GM23338 (cell line): ENCODE measurements at regions not wholly inside any gene's neighbourhood (a gene's known extent, or its start where the extent isn't known, plus 50 kb on each side); places are given as distances from the start of the nearest gene placed in this dataset.

ENCODE experiments used
- ATAC-seq: fragments of 200-7000 bp; cut with Tn5 transposase; 3 replicates; pipeline ENCODE4 v1.9.1; 2020
- DNase-seq: peaks from one replicate; pipeline ENCODE4 v3.0.0-alpha.2; 2015; ENCODE audit warnings: low spot score
- H2AFZ ChIP-seq: fragments of 200-600 bp; sonication (generic); 2 replicates; pipeline ENCODE4 v1.8.0; 2016; ENCODE audit warnings: antibody characterized with exemption, mild to moderate bottlenecking, moderate library complexity
- H3F3A ChIP-seq: fragments of 200-600 bp; sonication (generic); replicated peaks from 2 replicates; pipeline ENCODE4 v1.8.0; 2017; ENCODE audit warnings: antibody characterized with exemption, mixed run types, low read depth
- H3K27ac ChIP-seq: fragments of 200-600 bp; sonication (generic); 2 replicates; pipeline ENCODE4 v1.6.1; 2016; ENCODE audit warnings: low read depth
- H3K27me3 ChIP-seq: fragments of 200-600 bp; sonication (generic); 2 replicates; pipeline ENCODE4 v1.8.0; 2016; ENCODE audit warnings: mild to moderate bottlenecking, mixed run types, moderate library complexity; ENCODE audit not compliant: insufficient read depth
- H3K36me3 ChIP-seq: fragments of 200-600 bp; sonication (generic); 2 replicates; pipeline ENCODE4 v1.8.0; 2016; ENCODE audit warnings: mild to moderate bottlenecking; ENCODE audit not compliant: insufficient read depth
- H3K4me1 ChIP-seq: fragments of 200-600 bp; sonication (generic); 2 replicates; pipeline ENCODE4 v1.8.0; 2016; ENCODE audit warnings: mild to moderate bottlenecking, moderate library complexity; ENCODE audit not compliant: insufficient read depth
- H3K4me2 ChIP-seq: fragments of 200-600 bp; sonication (generic); 2 replicates; pipeline ENCODE4 v1.7.1; 2017; ENCODE audit warnings: mixed run types
- H3K4me3 ChIP-seq: fragments of 200-600 bp; sonication (generic); 2 replicates; pipeline ENCODE4 v1.6.1; 2016; ENCODE audit warnings: mixed run types
- H3K79me2 ChIP-seq: fragments of 200-600 bp; sonication (generic); replicated peaks from 2 replicates; pipeline ENCODE4 v1.8.0; 2017; ENCODE audit warnings: mild to moderate bottlenecking; ENCODE audit not compliant: insufficient read depth
- H3K9me2 ChIP-seq: fragments of 200-600 bp; sonication (generic); 2 replicates; pipeline ENCODE4 v1.8.0; 2017; ENCODE audit not compliant: insufficient read depth
- H4K20me1 ChIP-seq: fragments of 200-600 bp; sonication (generic); replicated peaks from 2 replicates; pipeline ENCODE4 v1.8.0; 2017; ENCODE audit warnings: mild to moderate bottlenecking; ENCODE audit not compliant: insufficient read depth
- H3K27ac Mint-ChIP-seq: 2 replicates; pipeline ENCODE4 v1.8.0; 2020; ENCODE audit warnings: inconsistent platforms, mild to moderate bottlenecking, moderate library complexity, mixed read lengths
- H3K27me3 Mint-ChIP-seq: 3 replicates; pipeline ENCODE4 v1.8.0; 2022; ENCODE audit warnings: low read depth, mild to moderate bottlenecking, moderate library complexity, mixed read lengths, inconsistent platforms; ENCODE audit not compliant: insufficient read depth, poor library complexity
- H3K36me3 Mint-ChIP-seq: 3 replicates; pipeline ENCODE4 v1.8.0; 2021; ENCODE audit warnings: low read depth, mild to moderate bottlenecking, inconsistent platforms, moderate library complexity, mixed read lengths
- H3K4me1 Mint-ChIP-seq: 3 replicates; pipeline ENCODE4 v1.8.0; 2020; ENCODE audit warnings: mild to moderate bottlenecking, inconsistent platforms, mixed read lengths
- H3K4me3 Mint-ChIP-seq: 3 replicates; pipeline ENCODE4 v1.8.0; 2021; ENCODE audit warnings: moderate library complexity, mild to moderate bottlenecking, inconsistent platforms, mixed read lengths
- H3K9me3 Mint-ChIP-seq: 3 replicates; pipeline ENCODE4 v1.8.0; 2020; ENCODE audit warnings: moderate library complexity, mild to moderate bottlenecking, inconsistent platforms, mixed read lengths
- CTCF ChIP-seq, 2 experiments: fragments of 200-600 bp in 1 of 2; sonication (generic) in 1 of 2; conservative IDR thresholded peaks; 2 replicates each; pipeline versions ENCODE4 v1.5.1 to v1.6.1; 2016 to 2017; ENCODE audit warnings: antibody characterized with exemption in 2 of 2, low read depth in 2 of 2, mild to moderate bottlenecking in 2 of 2, moderate library complexity in 1 of 2
- ETS1 ChIP-seq: IDR thresholded peaks from 2 replicates; pipeline ENCODE4 v1.6.1; 2016; ENCODE audit warnings: antibody characterized with exemption
- EZH2phosphoT487 ChIP-seq: fragments of 200-600 bp; sonication (generic); IDR thresholded peaks from one replicate; pipeline ENCODE4 v1.8.1; 2018; ENCODE audit warnings: antibody characterized with exemption; ENCODE audit not compliant: unreplicated experiment
- JUNB ChIP-seq: IDR thresholded peaks from one replicate; pipeline ENCODE4 v1.6.1; 2016; ENCODE audit warnings: antibody characterized with exemption; ENCODE audit not compliant: unreplicated experiment
- NANOG ChIP-seq: IDR thresholded peaks from 2 replicates; pipeline ENCODE4 v1.6.1; 2016; ENCODE audit warnings: antibody characterized with exemption, borderline replicate concordance
- POLR2AphosphoS5 ChIP-seq: IDR thresholded peaks from 2 replicates; pipeline ENCODE4 v1.6.1; 2016; ENCODE audit warnings: antibody characterized with exemption, low read depth
- ZNF331 ChIP-seq: fragments of 250-450 bp; sonication (Bioruptor Pico); IDR thresholded peaks from 2 replicates; pipeline ENCODE4 v1.5.0; 2020; ENCODE audit warnings: low read depth, mild to moderate bottlenecking, moderate library complexity
- ZNF462 ChIP-seq: fragments of 250-450 bp; sonication (Bioruptor Pico); IDR thresholded peaks from 2 replicates; pipeline ENCODE4 v1.5.0; 2020; ENCODE audit warnings: mild to moderate bottlenecking, moderate library complexity

- no peaks in the 10 kb centered on the region for H3K36me3 ChIP-seq
- no peaks in the 10 kb centered on the region for H3K4me1 Mint-ChIP-seq
- H2AFZ ChIP-seq = no peak overlapping the region
- H3K4me2 ChIP-seq = no peak overlapping the region
- H4K20me1 ChIP-seq = no peaks in the 10 kb centered on the region
- H3K9me2 ChIP-seq = no peaks in the 10 kb centered on the region
- H3K27me3 Mint-ChIP-seq = peaks cover 3% of the 10 kb centered on the region
- no peaks in the 10 kb centered on the region for H3K79me2 ChIP-seq
- 0 out of 3 replicates have a peak, but pooled peaks cover 4% of the 10 kb centered on the region for H3K9me3 Mint-ChIP-seq
- no peaks in the 10 kb centered on the region for H3F3A ChIP-seq
- no peaks in the 10 kb centered on the region for H3K36me3 Mint-ChIP-seq
- TF ChIP-seq EZH2phosphoT487 = no peak
- TF ChIP-seq ETS1 = no peak
- no peak for TF ChIP-seq ZNF462 (CRISPR knock-in tag)
- TF ChIP-seq CTCF (conservative IDR thresholded peaks at IDR 0.05; ENCODE audit: low read depth in 2 of 2) = no peak
- no peak for TF ChIP-seq POLR2AphosphoS5
- TF ChIP-seq ZNF331 (CRISPR knock-in tag) = no peak
- TF ChIP-seq NANOG = no peak
- no peak for TF ChIP-seq JUNB
- H3K4me3 ChIP-seq = no peak overlapping the region
- DNase-seq = no peak
- no peaks in the 10 kb centered on the region for H3K4me1 ChIP-seq
- no peak overlapping the region for H3K27ac Mint-ChIP-seq
- no peak overlapping the region for H3K27ac ChIP-seq
- no peak overlapping the region for H3K4me3 Mint-ChIP-seq
- no peak for ATAC-seq
- H3K27me3 ChIP-seq = no peaks in the 10 kb centered on the region
Observed at GRCh38 chr9:86672301-86672700, 275.0 kb downstream of the GAS1 start.
